ENCODE measurements at regions not wholly inside any gene's neighbourhood (a gene's known extent, or its start where the extent isn't known, plus 50 kb on each side); places are given as distances from the start of the nearest gene placed in this dataset.

GRCh38 chr1:95532335-95532734 lies 298.3 kb downstream of the RWDD3 start:
- TF ChIP-seq CTCF (conservative IDR thresholded peaks at IDR 0.05) (no peak), EZH2 (IDR thresholded peaks at IDR 0.05; ENCODE audit: low read depth) (no peak)

Data from PC-9 (cell line).